A549 (cell line): ENCODE measurements at regions not wholly inside any gene's neighbourhood (a gene's known extent, or its start where the extent isn't known, plus 50 kb on each side); places are given as distances from the start of the nearest gene placed in this dataset.
"Not testable (repeated sequence)": the region's sequence is repeated elsewhere in the genome, so short reads cannot be mapped to it uniquely, and the experiment has no call there.

Experiments
- ATAC-seq, 2 experiments: fragments of 200-7000 bp in 1 of 2; fragments of >200 bp in 1 of 2; cut with Nextera tagmentation in 1 of 2; cut with Tn5 transposase in 1 of 2; 3 replicates each; pipeline versions ENCODE4 v1.8.0 to v1.9.1; 2018 to 2020; ENCODE audit warnings: mild to moderate bottlenecking in 1 of 2, moderate library complexity in 1 of 2
- CTCF ChIA-PET: fragments of 300-600 bp; sonication (Branson Sonifier 250); formaldehyde crosslinking; extraction: SDS; loops from one replicate; lab custom pipeline; 2021; ENCODE audit warnings: antibody characterized with exemption, inconsistent platforms; lab: Yijun Ruan, JAX
- POLR2A ChIA-PET: fragments of 350-600 bp; formaldehyde crosslinking; extraction: SDS; loops from one replicate; lab custom pipeline; 2021; ENCODE audit warnings: antibody characterized with exemption, inconsistent platforms; lab: Yijun Ruan, JAX
- DNase-seq, 2 experiments: peaks; one replicate each; pipeline versions ENCODE4 v3.0.0 to v3.0.0-alpha.2; 2011 to 2016; ENCODE audit warnings: low read depth in 1 of 2, low spot score in 1 of 2
- FAIRE-seq: peaks from 2 replicates; lab custom pipeline; 2011; peaks lifted over from hg19 to GRCh38; lab: Jason Lieb, UNC
- H3K27ac ChIP-seq, 2 experiments: fragments of >200 bp; sonication (Bioruptor Twin); formaldehyde crosslinking; 3 replicates each; pipeline ENCODE4 v1.5.1; 2016 to 2017
- H3K4me1 ChIP-seq: fragments of >200 bp; sonication (Bioruptor Twin); formaldehyde crosslinking; 3 replicates; pipeline ENCODE4 v1.6.1; 2016
- H3K4me2 ChIP-seq: fragments of >200 bp; sonication (Bioruptor Twin); formaldehyde crosslinking; 3 replicates; pipeline ENCODE4 v1.6.1; 2016
- H3K4me3 ChIP-seq: fragments of >200 bp; sonication (Bioruptor Twin); formaldehyde crosslinking; 3 replicates; pipeline ENCODE4 v1.5.1; 2016
- H3K9me3 ChIP-seq: fragments of >200 bp; sonication (Bioruptor Twin); formaldehyde crosslinking; 3 replicates; pipeline ENCODE4 v1.6.1; 2016
- CBX2 ChIP-seq: fragments of 200-600 bp; sonication (generic); IDR thresholded peaks from 2 replicates; pipeline ENCODE4 v1.6.1; 2016; ENCODE audit warnings: low read depth, mild to moderate bottlenecking, borderline replicate concordance
- CEBPB ChIP-seq, 2 experiments: fragments of >200 bp in 1 of 2; sonication (Bioruptor Twin) in 1 of 2; formaldehyde crosslinking in 1 of 2; IDR thresholded peaks; 2 replicates each; pipeline ENCODE4 v1.6.1; 2012 to 2016
- CHD2 ChIP-seq: fragments of 150-350 bp; IDR thresholded peaks from 2 replicates; pipeline ENCODE4 v1.6.1; 2014; ENCODE audit warnings: low read length; ENCODE audit not compliant: partially characterized antibody
- CHD4 ChIP-seq: fragments of 200-600 bp; sonication (generic); IDR thresholded peaks from 2 replicates; pipeline ENCODE4 v1.6.1; 2016; ENCODE audit warnings: antibody characterized with exemption, mild to moderate bottlenecking, borderline replicate concordance
- EP300 ChIP-seq, 2 experiments: fragments of >200 bp; sonication (Bioruptor Twin); formaldehyde crosslinking; IDR thresholded peaks; 2 replicates in 1 of 2; 3 replicates in 1 of 2; pipeline ENCODE4 v1.6.1; 2016 to 2017
- FOSL2 ChIP-seq, 2 experiments: fragments of 450-650 bp in 1 of 2; fragments of >200 bp in 1 of 2; sonication (Bioruptor Twin) in 1 of 2; formaldehyde crosslinking; IDR thresholded peaks; 2 replicates each; pipeline versions ENCODE4 v1.5.0 to v1.6.1; 2016 to 2020; ENCODE audit warnings: mild to moderate bottlenecking in 1 of 2, moderate library complexity in 1 of 2
- JUN ChIP-seq, 2 experiments: fragments of >200 bp; sonication (Bioruptor Twin); formaldehyde crosslinking; IDR thresholded peaks; 2 replicates in 1 of 2; 3 replicates in 1 of 2; pipeline ENCODE4 v1.6.1; 2016 to 2017
- JUNB ChIP-seq: fragments of >200 bp; sonication (Bioruptor Twin); formaldehyde crosslinking; IDR thresholded peaks from 2 replicates; pipeline ENCODE4 v1.6.1; 2016
- KDM5A ChIP-seq: fragments of 200-600 bp; sonication (generic); IDR thresholded peaks from 2 replicates; pipeline ENCODE4 v1.6.1; 2016; ENCODE audit warnings: antibody characterized with exemption, mild to moderate bottlenecking
- NFE2L2 ChIP-seq: fragments of 150-350 bp; conservative IDR thresholded peaks from 2 replicates; pipeline ENCODE4 v1.6.1; 2014; ENCODE audit warnings: low read length
- POLR2A ChIP-seq: IDR thresholded peaks from 2 replicates; pipeline ENCODE4 v1.6.1; 2012; ENCODE audit warnings: mild to moderate bottlenecking, low read length
- RARB ChIP-seq: fragments of 250-450 bp; sonication (Bioruptor Pico); IDR thresholded peaks from 2 replicates; pipeline ENCODE4 v1.8.0; 2021; ENCODE audit warnings: mild to moderate bottlenecking, moderate library complexity
- RNF2 ChIP-seq: fragments of 200-600 bp; sonication (generic); IDR thresholded peaks from 2 replicates; pipeline ENCODE4 v1.6.1; 2016; ENCODE audit warnings: low read depth, mild to moderate bottlenecking, antibody characterized with exemption, moderate library complexity, borderline replicate concordance
- SMC3 ChIP-seq: fragments of >200 bp; sonication (Bioruptor Twin); formaldehyde crosslinking; IDR thresholded peaks from 3 replicates; pipeline ENCODE4 v1.6.1; 2018; ENCODE audit warnings: inconsistent platforms
- TP53 ChIP-seq: fragments of 250-450 bp; sonication (Bioruptor Pico); IDR thresholded peaks from 2 replicates; pipeline ENCODE4 v1.5.0; 2021; ENCODE audit warnings: mild to moderate bottlenecking, moderate library complexity
- ZFP36 ChIP-seq: fragments of 450-650 bp; IDR thresholded peaks from 2 replicates; pipeline ENCODE4 v1.6.1; 2014; ENCODE audit warnings: borderline replicate concordance; ENCODE audit not compliant: partially characterized antibody
- ZSCAN20 ChIP-seq: fragments of 250-450 bp; sonication (Bioruptor Pico); IDR thresholded peaks from 2 replicates; pipeline ENCODE4 v1.8.0; 2022; ENCODE audit warnings: mild to moderate bottlenecking, moderate library complexity
- WGBS: methylation state at CpG from one replicate; pipeline ENCODE4 v1.1.6; 2017; ENCODE audit errors: missing lambda C conversion rate; 5-methylcytosine and 5-hydroxymethylcytosine counted together
- TF ChIP-seq, protein P1 (sequence below): IDR thresholded peaks from 2 replicates; pipeline ENCODE4 v1.6.1; 2012
- TF ChIP-seq, protein P2 (sequence below): fragments of >200 bp; sonication (Bioruptor Twin); formaldehyde crosslinking; IDR thresholded peaks from 3 replicates; pipeline ENCODE4 v1.5.1; 2016
- TF ChIP-seq, protein P3 (sequence below): fragments of >200 bp; sonication (Bioruptor Twin); formaldehyde crosslinking; IDR thresholded peaks from 2 replicates; pipeline ENCODE4 v1.6.1; 2016
- TF ChIP-seq, protein P4 (sequence below): IDR thresholded peaks from 2 replicates; pipeline ENCODE4 v1.6.1; 2012

DNA sequence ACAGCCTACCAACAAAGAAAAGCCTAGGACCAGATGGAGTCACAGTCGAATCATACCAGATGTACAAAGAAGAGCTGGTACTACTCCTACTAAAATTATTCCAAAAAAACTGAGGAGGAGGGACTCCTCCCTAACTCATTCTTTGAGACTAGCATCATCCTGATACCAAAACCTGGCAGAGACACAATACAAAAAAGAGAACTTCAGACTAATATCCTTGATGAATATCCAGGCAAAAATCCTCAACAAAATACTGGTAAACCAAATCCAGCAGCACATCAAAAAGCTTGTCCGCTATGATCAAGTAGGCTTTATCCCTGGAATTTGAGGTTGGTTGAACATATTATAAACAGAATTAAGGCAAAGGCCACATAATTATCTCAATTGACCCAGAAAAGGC, 900.4 kb upstream of the ARRDC3 start:
- TF ChIP-seq EP300 (IDR thresholded peaks at IDR 0.05) (no peak), JUN (IDR thresholded peaks at IDR 0.05) (no peak), NFE2L2 (no peak), ZFP36 (no peak), POLR2A (no peak), CHD2 (no peak), KDM5A (no peak), SMC3 (no peak)
- TF ChIP-seq, all 56 proteins: peak for 0
- no peak for FAIRE-seq

DNA sequence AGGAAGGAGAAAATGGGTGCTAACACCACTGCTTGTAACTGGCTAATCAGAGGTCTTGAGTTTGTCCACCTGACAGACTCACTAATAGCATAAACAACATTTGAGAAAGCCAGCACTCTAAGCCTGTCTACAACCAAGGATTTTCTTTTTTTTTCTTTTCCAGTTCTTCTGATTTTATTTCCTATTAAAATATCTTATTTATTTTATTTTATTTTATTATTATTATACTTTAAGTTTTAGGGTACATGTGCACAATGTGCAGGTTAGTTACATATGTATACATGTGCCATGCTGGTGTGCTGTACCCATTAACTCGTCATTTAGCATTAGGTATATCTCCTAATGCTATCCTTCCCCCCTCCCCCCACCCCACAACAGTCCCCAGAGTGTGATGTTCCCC, 888.6 kb upstream of the ARRDC3 start:
- FAIRE-seq = not testable (repeated sequence)

More for the DNA sequence above, 900.4 kb upstream of the ARRDC3 start:
- Histone ChIP-seq H3K4me3 (no peak overlapping the region), H3K9me3 (peaks cover 3% of the 10 kb centered on the region; the same call in 2 of the 3 replicates), H3K27ac (no peak overlapping the region), H3K4me1 (no peaks in the 10 kb centered on the region), H3K4me2 (no peak overlapping the region)
- ChIA-PET CTCF (no interaction called here), POLR2A (no interaction called here)
- 69% methylated on average over 2 of the region's 2 CpGs for WGBS
- DNase-seq (no peak), ATAC-seq (no peak)

DNA sequence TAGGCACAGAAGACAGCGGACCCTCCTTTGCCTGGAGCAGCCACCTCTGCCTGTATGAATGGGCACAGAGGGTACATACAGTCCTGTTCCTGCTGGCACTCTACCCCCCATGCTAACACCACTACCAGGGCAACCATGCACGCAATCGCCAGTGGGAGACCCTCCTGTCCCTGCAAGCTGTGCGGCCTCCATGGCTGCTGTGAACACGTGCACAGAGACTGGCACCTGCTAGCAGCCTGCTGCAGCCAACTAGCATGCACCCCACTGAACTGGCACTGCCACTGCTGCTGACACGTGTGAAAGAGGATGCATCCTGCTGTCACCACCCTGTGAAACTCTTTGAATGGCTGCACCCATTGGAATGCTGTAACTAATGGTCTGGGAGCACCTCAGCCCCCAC, 885.2 kb upstream of the ARRDC3 start:
- Histone ChIP-seq H3K9me3 (no peaks in the 10 kb centered on the region), H3K4me1 (no peaks in the 10 kb centered on the region), H3K27ac (no peak overlapping the region), H3K4me2 (no peak overlapping the region), H3K4me3 (no peak overlapping the region)
- ATAC-seq = no peak
- WGBS = 61% methylated on average over 4 of the region's 6 CpGs
- TF ChIP-seq NFE2L2 (no peak), ZSCAN20 (no peak), RNF2 (no peak), CBX2 (no peak), FOSL2 (IDR thresholded peaks at IDR 0.05) (no peak), FOSL2 (CRISPR knock-in tag; IDR thresholded peaks at IDR 0.05) (no peak), TP53 (CRISPR knock-in tag) (no peak), CHD4 (no peak), JUN (IDR thresholded peaks at IDR 0.05) (no peak), JUNB (no peak), CEBPB (IDR thresholded peaks at IDR 0.05) (no peak), EP300 (IDR thresholded peaks at IDR 0.05) (no peak), RARB (CRISPR knock-in tag) (no peak)
- TF ChIP-seq, protein P1, sequence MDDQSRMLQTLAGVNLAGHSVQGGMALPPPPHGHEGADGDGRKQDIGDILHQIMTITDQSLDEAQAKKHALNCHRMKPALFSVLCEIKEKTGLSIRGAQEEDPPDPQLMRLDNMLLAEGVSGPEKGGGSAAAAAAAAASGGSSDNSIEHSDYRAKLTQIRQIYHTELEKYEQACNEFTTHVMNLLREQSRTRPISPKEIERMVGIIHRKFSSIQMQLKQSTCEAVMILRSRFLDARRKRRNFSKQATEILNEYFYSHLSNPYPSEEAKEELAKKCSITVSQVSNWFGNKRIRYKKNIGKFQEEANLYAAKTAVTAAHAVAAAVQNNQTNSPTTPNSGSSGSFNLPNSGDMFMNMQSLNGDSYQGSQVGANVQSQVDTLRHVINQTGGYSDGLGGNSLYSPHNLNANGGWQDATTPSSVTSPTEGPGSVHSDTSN = no peak
- TF ChIP-seq, protein P2, sequence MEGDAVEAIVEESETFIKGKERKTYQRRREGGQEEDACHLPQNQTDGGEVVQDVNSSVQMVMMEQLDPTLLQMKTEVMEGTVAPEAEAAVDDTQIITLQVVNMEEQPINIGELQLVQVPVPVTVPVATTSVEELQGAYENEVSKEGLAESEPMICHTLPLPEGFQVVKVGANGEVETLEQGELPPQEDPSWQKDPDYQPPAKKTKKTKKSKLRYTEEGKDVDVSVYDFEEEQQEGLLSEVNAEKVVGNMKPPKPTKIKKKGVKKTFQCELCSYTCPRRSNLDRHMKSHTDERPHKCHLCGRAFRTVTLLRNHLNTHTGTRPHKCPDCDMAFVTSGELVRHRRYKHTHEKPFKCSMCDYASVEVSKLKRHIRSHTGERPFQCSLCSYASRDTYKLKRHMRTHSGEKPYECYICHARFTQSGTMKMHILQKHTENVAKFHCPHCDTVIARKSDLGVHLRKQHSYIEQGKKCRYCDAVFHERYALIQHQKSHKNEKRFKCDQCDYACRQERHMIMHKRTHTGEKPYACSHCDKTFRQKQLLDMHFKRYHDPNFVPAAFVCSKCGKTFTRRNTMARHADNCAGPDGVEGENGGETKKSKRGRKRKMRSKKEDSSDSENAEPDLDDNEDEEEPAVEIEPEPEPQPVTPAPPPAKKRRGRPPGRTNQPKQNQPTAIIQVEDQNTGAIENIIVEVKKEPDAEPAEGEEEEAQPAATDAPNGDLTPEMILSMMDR = no peak
- TF ChIP-seq, protein P3, sequence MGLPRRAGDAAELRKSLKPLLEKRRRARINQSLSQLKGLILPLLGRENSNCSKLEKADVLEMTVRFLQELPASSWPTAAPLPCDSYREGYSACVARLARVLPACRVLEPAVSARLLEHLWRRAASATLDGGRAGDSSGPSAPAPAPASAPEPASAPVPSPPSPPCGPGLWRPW = no peak
- TF ChIP-seq, protein P4, sequence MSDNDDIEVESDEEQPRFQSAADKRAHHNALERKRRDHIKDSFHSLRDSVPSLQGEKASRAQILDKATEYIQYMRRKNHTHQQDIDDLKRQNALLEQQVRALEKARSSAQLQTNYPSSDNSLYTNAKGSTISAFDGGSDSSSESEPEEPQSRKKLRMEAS = no peak
- POLR2A ChIA-PET = no interaction called here
- CTCF ChIA-PET = no interaction called here
- FAIRE-seq = no peak
- DNase-seq = no peak

More for the DNA sequence above, 888.6 kb upstream of the ARRDC3 start:
- CTCF ChIA-PET, H3K27ac ChIP-seq, H3K4me3 ChIP-seq, ATAC-seq, H3K9me3 ChIP-seq, H3K4me1 ChIP-seq, DNase-seq, POLR2A ChIA-PET, H3K4me2 ChIP-seq: not testable (repeated sequence)
- 0% methylated on average over 1 of the region's 1 CpG for WGBS
